ENCODE measurements at regions not wholly inside any gene's neighbourhood (a gene's known extent, or its start where the extent isn't known, plus 50 kb on each side); places are given as distances from the start of the nearest gene placed in this dataset.

- TF ChIP-seq CTCF (IDR thresholded peaks at IDR 0.05) (no peak), POLR2A (IDR thresholded peaks at IDR 0.05) (no peak)
Measured at GRCh38 chr9:1964093-1964492, 51.1 kb upstream of the SMARCA2 start.

All from Peyer's patch (tissue), 4 donors.